Right hindlimb (tissue), 1 donor: ENCODE measurements at regions not wholly inside any gene's neighbourhood (a gene's known extent, or its start where the extent isn't known, plus 50 kb on each side); places are given as distances from the start of the nearest gene placed in this dataset.

Experiments used
- DNase-seq: peaks from one replicate; pipeline ENCODE4 v3.0.0-alpha.2; 2018

DNA sequence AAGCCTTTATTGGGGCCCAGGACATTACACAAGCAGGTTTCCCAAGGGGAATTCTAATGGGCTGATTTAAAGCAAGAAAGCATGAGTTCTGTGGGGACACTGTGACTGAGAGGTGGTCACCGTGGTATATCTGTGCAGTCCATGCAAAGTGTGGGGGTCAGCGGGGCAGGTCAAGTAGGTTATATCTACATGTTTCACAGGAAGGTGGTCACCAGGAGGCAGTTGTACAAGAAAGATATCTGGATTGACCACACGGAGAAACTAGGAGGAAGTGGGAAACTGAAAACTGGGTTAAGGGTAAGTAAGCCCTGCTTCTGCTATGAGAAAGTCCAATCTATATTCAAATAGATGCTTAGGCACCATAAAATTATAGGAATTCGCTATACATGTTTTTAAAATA, 77.8 kb upstream of the CNOT2 start:
- no peak for DNase-seq

DNA sequence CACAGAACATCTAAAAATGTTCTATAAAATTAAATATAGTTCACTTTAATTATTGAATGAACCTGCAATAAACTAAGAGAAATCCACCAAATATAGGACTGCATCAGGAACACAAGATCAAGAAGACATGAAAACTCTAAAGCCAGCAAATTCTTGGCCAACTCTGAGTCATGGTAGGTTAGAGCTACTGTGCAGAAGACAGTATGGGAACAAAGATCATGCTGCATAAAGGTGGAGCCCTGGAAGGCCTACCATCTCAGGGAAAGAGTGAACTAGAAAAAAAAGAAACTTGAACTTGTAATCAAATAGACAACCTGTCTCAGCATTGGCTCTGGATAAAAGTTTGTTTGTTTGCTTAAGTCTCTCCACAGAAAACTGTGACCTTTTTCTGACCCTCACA, 66.9 kb upstream of the CNOT2 start:
- no peak for DNase-seq

DNA sequence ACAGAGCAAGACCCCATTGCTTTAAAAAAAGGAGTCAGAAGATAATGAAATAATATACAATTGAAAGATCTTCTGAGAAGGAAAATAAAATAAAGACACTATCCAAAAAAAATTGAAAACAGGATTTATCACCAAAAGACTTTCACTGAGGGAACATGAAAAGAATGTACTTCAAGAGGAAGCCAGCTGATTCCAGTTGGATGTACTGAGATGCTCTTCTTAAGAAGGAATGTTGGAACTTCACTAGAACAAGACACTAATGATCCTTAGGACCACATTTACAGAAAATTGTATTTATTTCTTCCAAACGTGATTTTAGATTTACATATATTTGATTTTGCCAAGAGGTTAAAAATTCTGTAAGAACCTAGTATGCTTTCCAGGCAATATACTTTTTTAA, 65.6 kb upstream of the CNOT2 start:
- no peak for DNase-seq

DNA sequence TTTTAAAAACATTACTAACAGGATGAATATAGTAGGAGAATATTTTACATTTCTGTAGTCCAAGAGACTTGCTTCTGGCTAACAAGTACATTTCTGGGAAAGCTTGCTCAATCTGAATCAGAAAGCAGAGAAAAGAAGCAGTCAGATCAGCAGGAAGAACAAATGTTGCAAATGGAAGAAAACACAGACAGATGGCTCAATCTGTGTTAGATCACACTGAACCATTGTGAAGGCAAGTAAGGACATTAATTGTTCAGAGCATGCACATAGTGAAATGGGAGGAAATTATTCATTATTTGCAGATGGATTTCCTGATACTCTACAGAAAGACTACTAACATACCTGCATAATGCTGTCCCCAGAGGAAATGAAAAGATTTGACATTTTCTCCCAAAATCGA, 65.2 kb upstream of the CNOT2 start:
- DNase-seq: no peak

DNA sequence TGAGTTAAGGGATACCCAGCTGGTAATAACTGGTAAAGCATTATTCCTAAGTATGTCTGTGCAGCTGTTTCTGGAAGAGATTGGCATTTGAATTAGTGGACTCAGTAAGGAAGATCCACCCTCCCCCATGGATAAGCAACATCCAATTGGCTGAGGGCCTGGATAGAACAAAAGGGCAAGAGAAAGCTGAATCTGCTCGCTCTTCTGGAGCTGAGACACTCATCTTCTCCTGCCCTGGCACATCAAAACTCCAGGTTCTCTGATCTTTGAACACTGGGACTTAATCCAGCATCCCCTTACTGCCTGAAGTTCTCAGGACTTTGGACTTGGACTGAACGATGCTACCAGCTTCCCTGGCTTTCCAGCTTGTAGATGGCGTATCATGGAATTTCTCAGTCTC, 63.1 kb upstream of the CNOT2 start:
- DNase-seq: peak; percentile 45

DNA sequence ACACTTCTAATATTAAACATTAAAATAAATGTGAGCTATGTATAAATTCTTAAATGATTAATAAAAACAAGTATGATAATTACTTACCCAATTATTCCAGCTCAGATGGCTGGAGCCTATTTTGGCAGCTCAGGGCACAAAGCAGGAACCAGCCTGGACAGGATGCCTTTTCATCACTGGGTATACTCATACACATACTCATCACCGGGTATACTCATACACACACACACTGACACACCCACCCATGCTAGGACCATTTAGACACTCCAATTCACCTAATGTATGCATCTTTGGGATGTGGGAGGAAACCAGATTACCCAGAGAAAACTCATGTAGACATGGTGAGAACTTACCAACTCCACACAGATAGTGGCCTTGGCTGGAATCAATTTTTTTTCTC, 57.9 kb upstream of the CNOT2 start:
- DNase-seq: no peak

DNA sequence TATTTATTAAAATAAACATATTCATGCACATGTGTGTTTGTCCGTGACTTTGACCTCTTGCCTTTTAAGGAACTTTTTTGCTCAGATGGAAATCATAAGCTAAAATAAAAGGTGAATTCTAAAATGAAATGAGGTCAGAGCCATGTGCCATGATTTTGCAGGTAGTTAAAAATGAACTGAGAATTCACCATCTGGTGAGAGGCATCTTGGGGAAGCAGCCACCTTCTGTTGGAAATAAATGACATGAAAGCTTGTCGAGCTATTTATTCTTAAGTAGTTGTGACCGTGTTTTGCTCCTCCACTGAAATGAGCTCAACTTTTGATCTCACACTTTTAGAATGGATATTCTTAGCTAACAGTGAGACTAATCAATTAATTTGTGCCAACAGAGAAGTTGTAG, 56.8 kb upstream of the CNOT2 start:
- DNase-seq: no peak

DNA sequence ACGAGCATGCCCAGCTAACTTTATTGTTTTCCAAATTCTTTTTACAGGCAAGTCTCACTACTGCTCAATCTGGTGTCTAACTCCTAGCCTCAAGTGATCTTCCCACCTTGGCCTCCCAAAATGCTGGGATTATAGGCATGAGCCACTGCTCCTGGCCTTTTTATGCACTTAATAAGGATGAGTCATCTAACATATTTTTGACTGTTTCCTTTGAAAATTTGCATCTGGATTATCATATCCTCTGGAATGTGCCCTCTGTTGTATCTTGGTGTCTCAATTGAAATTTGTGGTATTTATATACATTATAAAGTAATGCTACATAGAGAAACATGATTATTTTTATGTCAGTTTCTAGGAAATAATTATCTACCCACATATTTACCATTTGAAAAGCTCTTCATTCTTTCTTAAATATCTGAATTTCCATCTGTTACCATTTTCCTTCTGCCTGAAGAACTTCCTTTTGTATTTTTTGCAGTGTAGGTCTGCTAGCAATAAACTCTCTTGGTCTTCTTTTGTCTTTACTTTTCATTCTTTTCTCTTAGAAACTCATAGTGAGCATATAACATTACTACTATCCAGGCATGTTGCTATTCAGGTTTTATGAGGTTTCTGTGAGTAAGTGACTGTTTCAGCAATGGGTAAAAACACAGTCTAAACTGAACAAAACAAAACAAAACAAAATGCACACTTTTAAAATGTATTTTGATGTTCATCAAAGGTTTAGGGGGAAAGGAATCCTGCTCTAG, 52.8 kb upstream of the CNOT2 start:
- no peak for DNase-seq
